ENCODE measurements at regions not wholly inside any gene's neighbourhood (a gene's known extent, or its start where the extent isn't known, plus 50 kb on each side); places are given as distances from the start of the nearest gene placed in this dataset.

DNA sequence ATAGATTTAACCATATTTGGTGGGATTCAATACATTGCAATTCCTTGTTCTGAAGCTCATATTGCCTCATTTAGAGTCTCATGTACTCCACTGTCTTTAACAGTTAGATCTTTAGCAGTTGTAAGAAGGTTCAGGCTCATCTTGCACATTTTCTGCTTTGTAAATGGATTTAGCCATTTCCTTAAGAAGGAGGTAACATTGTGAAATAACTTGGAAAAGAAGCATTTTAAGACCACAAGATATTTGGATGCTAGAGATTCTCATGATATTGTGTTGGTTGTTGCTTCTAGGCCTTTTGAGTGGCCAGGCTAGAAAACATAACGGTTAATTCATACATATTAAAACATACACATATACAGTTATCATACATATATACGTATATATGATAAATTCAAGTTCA, 445.8 kb upstream of the NXPH2 start:
- ATAC-seq = no peak
- H3K27me3 ChIP-seq = no peaks in the 10 kb centered on the region
- peaks cover 0 to 2% of the 10 kb centered on the region in 2 donors for H3K9me3 ChIP-seq
- no peaks in the 10 kb centered on the region for H3K4me1 ChIP-seq
- TF ChIP-seq, protein P1, sequence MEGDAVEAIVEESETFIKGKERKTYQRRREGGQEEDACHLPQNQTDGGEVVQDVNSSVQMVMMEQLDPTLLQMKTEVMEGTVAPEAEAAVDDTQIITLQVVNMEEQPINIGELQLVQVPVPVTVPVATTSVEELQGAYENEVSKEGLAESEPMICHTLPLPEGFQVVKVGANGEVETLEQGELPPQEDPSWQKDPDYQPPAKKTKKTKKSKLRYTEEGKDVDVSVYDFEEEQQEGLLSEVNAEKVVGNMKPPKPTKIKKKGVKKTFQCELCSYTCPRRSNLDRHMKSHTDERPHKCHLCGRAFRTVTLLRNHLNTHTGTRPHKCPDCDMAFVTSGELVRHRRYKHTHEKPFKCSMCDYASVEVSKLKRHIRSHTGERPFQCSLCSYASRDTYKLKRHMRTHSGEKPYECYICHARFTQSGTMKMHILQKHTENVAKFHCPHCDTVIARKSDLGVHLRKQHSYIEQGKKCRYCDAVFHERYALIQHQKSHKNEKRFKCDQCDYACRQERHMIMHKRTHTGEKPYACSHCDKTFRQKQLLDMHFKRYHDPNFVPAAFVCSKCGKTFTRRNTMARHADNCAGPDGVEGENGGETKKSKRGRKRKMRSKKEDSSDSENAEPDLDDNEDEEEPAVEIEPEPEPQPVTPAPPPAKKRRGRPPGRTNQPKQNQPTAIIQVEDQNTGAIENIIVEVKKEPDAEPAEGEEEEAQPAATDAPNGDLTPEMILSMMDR (IDR thresholded peaks at IDR 0.05) = no peak
- DNase-seq = no peak
- H3K27ac ChIP-seq = no peak overlapping the region
- H3K4me3 ChIP-seq = no peak overlapping the region
- H3K36me3 ChIP-seq = no peaks in the 10 kb centered on the region
- intact Hi-C loops (cut with DNase I) = no loop called here

DNA sequence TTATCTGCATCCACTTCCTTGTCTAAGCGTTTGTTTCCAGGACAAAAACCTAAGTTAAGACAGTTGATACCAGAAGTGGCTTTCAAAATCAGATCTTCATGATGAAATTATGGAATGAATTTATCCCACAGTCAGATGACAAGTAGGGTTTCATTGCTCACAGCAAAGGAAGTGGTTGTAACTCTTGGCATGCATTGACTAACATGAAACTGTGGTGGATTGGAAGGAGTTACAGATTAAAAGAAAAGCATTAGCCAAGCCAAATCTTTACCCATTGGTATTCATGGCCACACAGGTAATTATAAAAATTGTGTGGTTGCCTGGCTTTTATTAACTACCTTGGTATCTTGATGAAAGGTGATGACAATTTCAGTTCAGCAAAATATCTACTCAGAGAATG, 438.0 kb upstream of the NXPH2 start:
- Histone ChIP-seq H3K4me3 (no peak overlapping the region), H3K4me1 (no peaks in the 10 kb centered on the region), H3K36me3 (no peaks in the 10 kb centered on the region), H3K27ac (no peak overlapping the region), H3K9me3 (peaks cover 0 to 2% of the 10 kb centered on the region in 2 donors), H3K27me3 (no peaks in the 10 kb centered on the region)
- ATAC-seq (no peak), DNase-seq (no peak)
- TF ChIP-seq, protein P1 (IDR thresholded peaks at IDR 0.05) = no peak
- intact Hi-C loops (cut with DNase I) = no loop called here

DNA sequence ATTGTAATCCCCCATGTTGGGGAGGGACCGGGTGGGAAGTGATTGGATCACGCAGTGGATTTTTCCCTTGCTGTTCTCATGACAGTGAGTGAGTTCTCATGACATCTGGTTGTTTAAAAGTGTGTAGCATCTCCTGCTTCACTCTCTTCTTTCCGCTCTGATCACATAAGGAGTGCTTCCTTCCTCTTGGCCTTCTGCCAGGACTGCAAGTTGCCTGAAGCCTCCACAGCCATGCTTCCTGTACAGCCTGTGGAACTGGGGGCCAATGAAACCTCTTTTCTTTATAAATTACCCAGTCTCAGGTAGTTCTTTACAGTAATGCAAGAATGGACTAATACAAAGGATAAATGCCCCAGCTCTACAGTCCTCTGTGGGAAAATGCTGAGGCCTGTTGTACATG, 437.5 kb upstream of the NXPH2 start:
- no peaks in the 10 kb centered on the region for H3K4me1 ChIP-seq
- H3K27me3 ChIP-seq = no peaks in the 10 kb centered on the region
- intact Hi-C loops (cut with DNase I) = no loop called here
- H3K4me3 ChIP-seq = no peak overlapping the region
- TF ChIP-seq, protein P1 (IDR thresholded peaks at IDR 0.05) = no peak
- no peak for ATAC-seq
- no peak for DNase-seq
- peaks cover 0 to 1% of the 10 kb centered on the region in 2 donors for H3K9me3 ChIP-seq
- H3K36me3 ChIP-seq = no peaks in the 10 kb centered on the region
- H3K27ac ChIP-seq = no peak overlapping the region

DNA sequence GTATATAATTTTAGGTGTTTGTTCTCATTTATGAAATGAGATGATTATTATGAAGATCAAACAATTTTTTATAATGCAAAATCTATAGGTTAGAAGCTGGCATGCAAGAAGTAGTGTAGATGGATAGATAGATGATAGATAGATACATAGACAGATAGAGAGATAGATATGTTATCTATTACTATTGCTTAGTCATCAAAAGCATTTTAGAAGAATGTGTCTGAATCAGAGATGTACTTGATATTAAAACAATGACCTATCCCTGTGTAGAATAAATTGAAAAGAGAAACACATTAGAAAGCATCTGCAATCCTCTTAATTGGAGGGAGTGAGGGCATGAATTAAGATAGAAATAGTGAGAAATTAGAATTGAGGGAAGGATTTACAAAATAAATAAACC, 436.2 kb upstream of the NXPH2 start:
- intact Hi-C loops (cut with DNase I) = no loop called here
- TF ChIP-seq, protein P1 (IDR thresholded peaks at IDR 0.05) = no peak
- no peak for ATAC-seq

DNA sequence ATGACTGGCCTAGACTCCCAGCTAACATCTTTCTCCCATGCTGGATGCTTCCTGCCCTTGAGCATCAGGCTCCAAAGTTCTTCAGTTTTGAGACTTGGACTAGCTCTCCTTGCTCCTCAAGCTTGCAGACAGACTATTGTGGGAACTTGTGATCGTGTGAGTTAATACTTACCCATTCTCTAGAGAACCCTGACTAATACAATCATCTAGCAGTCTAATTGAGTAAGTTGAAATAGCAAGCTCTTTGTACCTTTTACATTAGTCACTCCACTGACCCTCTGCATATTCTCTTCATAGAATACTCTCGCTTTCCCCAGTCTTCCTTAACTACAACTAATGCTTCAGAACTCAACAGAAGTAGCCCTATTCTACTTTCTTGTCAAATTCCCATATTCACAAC, 434.6 kb upstream of the NXPH2 start:
- no peaks in the 10 kb centered on the region for H3K27me3 ChIP-seq
- no peak overlapping the region for H3K4me3 ChIP-seq
- TF ChIP-seq, protein P1 (IDR thresholded peaks at IDR 0.05) = no peak
- intact Hi-C loops (cut with DNase I) = no loop called here
- ATAC-seq (no peak), DNase-seq (no peak)
- H3K9me3 ChIP-seq = no peaks in the 10 kb centered on the region
- H3K4me1 ChIP-seq = no peaks in the 10 kb centered on the region
- H3K27ac ChIP-seq = no peak overlapping the region
- no peaks in the 10 kb centered on the region for H3K36me3 ChIP-seq

More for the DNA sequence above, 436.2 kb upstream of the NXPH2 start:
- H3K4me3 ChIP-seq = no peak overlapping the region
- no peak overlapping the region for H3K27ac ChIP-seq
- no peak for DNase-seq
- no peaks in the 10 kb centered on the region for H3K9me3 ChIP-seq
- no peaks in the 10 kb centered on the region for H3K36me3 ChIP-seq
- H3K27me3 ChIP-seq = no peaks in the 10 kb centered on the region
- no peaks in the 10 kb centered on the region for H3K4me1 ChIP-seq
